ENCODE measurements at regions not wholly inside any gene's neighbourhood (a gene's known extent, or its start where the extent isn't known, plus 50 kb on each side); places are given as distances from the start of the nearest gene placed in this dataset.
A peak's percentile ranks its signal among the peaks of the same experiment; 100 is the strongest.

DNA sequence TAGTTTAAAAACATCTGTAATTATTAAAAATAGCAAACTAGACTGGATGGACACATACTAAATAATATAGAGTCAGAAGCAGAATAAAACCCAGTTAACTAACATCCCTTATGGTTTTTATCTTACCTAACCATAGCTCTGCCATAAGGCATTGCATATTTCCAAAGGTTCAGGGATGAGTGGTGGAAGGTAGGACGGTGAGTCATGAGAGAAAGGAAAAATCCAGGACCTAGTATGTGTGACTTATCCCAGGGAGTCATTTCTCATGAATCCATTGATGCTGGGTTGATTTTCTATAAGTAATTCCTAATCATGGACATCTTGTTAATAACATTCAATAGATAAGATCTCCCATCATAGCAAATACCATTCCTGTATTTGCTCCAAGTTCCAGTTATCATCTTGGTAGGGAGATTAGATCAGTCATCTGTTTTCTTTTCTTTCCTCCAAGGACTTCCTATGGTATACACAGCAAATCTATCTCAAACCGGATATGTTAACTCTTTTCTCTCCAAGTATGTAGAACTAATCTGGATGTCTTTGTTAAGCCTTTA, 490.7 kb upstream of the B3GALT2 start:
- peak; percentile 22 for DNase-seq (ENCODE audit: low read depth)

DNA sequence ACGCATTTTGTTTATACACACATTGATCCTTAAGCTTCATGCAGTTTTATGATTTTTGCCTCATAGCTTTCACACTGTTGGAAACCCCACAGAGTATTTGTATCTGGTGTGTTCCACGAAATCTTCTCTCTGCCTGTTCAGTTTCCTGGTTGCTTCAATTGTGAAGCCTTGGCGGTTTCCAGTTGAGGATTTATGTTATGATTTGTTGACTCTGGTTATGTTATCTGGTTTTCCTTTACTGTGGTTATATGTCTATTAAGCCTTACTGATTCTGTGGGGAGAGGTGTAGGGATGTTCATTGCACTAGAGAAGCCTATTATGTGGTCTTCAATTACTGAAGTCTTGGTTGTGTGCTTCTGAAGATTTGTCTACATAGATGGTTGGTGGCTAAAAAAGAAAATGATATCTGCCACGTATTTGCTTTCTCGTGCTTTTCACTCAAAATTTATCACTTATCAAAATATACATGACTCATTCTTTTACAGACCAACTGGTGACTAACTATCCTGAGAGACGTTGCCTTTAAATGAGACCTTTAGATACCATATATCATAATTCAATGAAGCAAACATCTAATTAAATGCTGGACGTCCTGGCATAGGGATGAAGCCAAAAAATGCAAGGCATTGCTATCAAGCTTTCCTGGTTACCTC, 488.0 kb upstream of the B3GALT2 start:
- peak; percentile 78 for DNase-seq (ENCODE audit: low read depth)

DNA sequence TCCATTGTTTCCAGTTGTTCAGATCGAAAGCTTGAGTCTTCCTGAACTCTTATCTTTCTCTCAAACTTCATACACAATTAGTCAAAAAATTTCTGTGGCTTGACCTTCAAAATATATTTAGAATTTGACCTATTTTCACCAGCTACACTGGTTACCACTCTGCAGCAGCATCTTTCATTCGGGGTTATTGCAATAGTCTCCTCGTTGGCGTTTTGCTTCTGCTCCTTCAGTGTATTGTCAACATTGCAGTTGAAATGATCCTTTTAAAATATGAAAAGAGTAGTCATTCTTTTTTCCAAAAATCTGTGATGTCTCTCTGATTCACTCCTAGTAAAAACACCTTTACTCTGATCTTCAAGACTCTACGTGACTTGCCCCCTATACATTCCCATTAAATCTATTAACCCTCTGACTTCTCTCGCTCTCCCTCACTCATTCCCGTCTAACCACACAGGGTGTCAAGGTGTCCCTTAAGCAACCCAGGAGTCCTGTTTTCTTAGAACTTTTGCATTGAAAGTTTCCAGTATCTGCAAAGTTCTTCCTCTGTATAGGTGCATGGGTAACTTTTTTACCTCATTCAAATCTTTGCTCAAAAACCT, 480.2 kb upstream of the B3GALT2 start:
- no peak for DNase-seq (ENCODE audit: low read depth)

DNA sequence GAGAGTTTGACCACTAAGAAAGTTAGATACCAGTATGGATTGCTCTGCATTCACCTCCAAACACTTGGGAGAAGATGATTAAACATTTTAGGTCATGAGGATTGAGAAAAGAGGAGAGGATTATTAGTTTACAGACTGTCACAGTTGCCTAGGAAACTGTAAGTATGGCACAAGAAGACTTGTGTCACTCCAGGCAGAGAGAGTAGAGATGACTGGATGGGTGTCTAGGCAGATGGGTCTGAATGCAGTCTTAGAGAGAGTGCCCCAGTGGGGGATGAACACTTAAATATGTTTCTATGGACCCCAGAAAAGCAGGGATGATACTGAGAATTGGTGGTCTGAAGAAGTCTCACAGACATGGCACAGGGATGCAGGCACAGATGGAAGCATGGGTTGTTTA, 477.6 kb upstream of the B3GALT2 start:
- no peak for DNase-seq (ENCODE audit: low read depth)

DNA sequence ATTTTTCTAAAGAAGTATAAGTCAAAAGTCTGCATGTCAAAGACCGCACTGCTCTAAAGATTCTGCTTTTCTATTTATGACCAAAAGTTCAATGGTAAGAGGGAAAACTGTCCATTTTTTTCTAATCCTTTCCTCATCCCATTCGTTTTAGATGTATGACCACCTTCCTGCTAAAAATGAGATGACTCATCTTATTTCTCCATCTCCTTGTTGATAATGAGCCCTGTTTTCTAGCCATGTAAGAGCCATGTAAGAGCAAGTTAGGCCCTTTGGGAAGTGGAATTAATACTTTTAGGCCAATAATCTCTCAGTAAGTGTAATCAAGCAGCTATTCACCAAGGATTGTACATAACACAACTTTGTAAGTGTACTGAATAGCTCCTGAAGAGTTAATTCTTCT, 475.6 kb upstream of the B3GALT2 start:
- peak; percentile 62 for DNase-seq (ENCODE audit: low read depth)

DNA sequence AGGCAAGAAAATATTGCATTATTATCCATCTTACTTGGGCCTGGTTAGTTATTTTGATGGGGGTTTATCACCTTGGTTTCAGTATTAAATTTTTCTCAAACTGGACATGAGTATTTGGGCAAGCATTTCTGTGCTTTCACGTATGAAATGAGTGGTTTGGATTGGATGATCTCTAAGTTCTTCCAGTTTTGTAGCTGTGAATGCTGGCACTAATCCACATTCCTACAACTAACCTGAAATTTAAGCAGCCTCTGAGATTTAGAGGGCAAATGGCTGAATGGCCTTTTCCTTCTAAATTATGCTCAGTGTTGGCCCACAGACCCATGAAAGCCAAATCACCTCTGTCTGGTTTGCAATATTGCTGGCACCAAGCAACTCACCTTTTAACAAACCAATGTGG, 475.0 kb upstream of the B3GALT2 start:
- DNase-seq (ENCODE audit: low read depth): no peak

DNA sequence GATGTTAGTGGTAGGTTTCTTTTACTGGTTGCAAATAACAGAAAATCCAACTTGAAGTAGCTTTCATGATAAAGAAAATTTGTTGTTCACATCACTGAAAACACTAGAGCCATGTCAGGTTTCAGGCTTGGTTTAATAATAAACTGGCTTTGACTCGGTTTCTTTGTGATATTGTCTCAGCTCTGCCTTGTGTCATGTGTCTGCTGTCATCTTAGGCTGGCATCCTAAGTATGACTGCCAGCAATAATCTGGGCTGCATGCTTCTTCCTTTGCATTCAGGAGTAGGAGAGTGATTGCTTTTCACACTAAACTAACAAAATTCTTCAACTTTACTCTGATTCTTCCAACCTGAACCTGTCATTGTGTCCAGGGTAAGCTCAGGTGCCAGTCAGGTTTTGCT, 474.0 kb upstream of the B3GALT2 start:
- DNase-seq (ENCODE audit: low read depth): no peak

DNA sequence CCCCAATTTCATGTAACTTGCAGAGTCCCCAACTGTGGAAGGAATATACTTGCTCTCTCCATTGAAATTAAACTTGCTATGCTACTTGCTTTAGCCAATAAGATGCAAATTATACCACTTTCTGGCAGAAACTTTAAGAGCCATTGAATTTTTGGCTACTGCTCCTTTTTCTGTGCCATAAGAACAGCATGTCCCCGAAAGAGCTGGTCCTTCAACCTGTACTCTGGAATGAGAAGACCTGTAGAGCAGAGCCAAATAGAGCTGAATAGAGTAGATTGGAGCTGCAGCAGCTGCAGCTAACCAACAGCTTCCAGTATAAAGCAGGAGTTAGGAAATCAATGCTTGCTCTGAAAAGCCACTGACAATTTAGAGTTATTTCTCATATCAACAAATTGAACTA, 472.3 kb upstream of the B3GALT2 start:
- DNase-seq (ENCODE audit: low read depth): no peak

DNA sequence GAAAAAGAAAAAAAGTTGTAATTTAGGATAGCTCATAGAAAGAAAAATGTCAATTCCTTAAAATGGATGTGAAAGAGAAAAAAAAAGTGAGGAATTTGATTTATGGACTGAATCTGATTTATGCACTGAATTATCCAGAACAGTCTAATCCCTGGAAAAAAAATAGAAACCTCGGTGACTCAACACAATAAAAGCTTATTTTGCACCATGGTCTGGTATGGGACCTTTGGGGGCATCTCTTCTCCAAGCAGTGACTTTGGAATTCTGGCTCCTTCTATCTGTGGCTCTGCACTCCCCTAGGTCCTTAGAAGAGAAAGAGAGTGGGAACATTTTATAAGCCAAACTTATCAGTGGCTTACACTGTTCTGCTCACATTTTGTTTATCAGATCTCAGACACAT, 471.7 kb upstream of the B3GALT2 start:
- peak; percentile 27 for DNase-seq (ENCODE audit: low read depth)

DNA sequence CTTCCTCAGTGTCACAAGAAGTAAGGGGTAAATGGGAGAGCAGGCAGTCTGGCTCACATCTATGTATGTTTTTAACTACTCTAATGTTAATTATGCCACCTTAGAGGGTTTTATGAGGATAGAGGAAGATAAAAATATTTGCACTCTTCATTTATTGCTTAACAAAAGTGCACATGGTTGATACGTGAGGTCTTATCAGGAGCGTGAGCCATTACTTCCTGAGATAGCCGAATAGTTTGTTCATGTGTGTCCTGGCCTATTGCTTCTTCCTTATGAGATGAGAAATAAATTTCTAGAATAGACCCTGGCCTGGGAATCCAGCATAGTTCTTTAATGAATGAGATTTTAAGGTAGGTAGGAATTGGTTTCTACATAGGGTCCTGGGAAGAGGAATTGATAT, 471.1 kb upstream of the B3GALT2 start:
- peak; percentile 53 for DNase-seq (ENCODE audit: low read depth)

DNA sequence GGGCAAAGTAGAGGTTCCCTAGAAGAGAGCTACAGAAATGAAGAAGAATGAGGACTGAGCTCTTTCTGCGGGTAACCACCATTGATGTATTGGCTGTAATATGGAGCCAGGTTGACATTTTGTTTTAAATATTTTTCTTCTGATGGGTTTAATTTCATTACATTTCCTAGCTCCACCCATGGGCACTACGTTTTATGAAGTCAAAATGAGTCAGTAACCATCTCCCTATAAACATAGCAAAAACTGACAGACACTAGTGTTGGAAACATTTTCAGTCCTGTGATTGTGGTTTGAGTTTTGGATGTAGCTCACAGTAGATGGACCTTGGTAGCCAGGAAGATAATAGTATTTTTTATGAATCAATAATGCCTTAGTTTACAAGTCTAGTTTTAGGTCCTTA, 470.4 kb upstream of the B3GALT2 start:
- DNase-seq (ENCODE audit: low read depth): no peak

DNA sequence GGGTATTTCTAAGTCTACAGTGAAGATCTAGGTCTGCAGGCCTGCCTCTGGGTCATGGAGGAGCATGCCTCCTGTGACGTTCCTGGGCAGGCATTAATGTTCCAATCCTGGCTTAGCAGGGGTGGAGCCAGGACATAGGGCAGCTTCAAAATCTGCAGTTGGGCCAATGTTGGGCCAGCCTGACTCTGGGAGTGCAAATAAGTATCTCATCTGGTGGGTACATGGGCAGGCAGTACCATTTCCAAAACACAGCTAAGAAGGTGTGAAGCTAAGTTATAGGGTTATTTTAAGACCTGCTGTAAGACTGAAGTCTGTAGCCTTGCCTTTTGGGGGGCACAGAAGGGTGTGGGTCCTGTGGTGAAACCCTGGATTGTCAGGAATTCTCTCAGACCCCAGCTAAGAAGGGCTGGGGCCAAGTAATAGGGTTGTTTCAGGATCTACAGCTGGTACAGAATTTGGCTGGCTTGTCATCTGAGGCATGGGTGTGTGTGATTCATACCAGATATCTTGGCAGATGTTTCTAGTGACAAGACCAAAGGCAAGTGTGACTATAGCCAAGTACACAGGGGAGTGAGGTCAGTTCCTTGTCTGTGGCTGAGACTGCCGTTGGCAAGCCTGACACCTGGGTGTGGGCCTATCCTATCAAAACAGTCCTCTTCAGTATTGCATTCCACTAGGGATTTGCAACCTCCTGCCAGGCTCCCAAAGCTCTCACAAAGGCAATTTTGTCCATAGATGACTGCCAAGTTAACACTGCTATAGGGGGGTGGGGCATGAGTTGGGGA, 468.7 kb upstream of the B3GALT2 start:
- no peak for DNase-seq (ENCODE audit: low read depth)

DNA sequence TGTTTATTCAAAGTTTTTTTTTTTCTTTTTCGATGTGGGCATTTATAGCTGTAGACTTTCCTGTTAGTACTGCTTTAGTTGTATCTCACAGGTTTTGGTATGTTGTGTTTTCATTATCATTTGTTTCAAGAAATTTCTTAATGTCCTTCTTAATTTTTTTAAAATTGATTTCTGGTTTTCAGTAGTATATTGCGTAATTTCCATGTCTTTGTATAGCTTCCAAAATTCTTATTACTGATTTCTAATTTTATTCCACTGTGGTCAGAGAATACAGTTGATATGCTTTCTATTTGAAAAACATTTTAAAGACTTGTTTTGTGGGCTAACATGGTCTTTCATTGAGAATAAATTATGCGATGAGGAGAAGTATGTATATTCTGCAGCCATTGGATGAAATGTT, 463.2 kb upstream of the B3GALT2 start:
- no peak for DNase-seq (ENCODE audit: low read depth)

DNA sequence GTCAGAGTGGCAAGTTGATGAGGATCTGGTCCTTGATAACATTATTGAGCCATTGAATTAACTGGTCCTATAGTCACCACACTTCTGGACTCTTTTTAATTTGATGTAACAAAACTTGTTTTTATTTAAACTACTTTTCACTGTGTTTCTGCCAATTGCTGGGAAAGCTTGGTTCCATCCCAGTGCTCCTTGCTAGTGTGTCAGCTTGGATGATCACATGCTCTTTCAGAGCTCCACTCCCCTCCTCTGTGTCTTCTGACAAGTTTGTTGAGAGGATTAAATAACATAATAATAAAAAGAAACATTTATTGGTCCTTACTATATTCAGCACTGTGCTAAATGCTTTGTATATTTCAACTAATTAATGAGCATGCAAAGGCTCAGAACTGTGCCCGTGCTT, 448.5 kb upstream of the B3GALT2 start:
- no peak for DNase-seq (ENCODE audit: low read depth)

DNA sequence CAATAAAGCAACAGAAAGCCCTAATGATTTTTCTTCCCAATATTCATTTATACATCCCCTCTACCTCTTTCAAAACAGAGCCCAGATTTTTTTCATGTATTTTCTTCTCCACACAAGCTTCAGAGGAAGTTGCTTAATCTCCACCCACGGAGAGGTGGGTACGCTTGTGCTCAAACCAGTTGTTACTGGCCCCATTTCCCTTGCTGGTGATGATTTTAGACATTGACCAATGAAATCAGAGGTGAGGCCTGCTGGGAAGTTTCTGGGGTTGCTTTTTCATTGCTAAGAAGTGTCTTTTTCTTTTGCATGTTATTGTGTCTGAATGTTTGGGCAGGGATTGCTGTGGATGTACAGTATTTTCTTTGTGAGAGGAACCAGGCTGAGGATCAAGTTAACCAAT, 448.1 kb upstream of the B3GALT2 start:
- peak; percentile 42 for DNase-seq (ENCODE audit: low read depth)

DNA sequence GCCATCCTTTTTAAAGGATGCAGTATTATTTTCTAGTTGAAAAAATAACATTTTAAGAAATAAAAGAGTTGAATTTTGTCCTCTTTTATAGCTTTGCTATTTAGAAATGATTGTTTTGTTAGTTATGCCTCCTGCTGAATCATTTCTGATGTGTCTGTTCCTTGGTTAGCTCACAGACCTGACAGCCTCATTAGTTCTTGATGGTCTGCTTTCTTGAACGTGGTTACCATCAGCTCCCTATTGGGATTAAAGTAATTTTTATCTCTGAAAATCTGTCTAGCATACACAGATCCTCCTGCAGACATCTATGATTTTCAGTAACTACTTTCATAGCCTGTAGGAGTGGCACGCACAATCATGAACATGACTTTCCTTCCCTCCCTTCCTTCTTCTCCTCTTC, 447.6 kb upstream of the B3GALT2 start:
- peak; percentile 43 for DNase-seq (ENCODE audit: low read depth)

DNA sequence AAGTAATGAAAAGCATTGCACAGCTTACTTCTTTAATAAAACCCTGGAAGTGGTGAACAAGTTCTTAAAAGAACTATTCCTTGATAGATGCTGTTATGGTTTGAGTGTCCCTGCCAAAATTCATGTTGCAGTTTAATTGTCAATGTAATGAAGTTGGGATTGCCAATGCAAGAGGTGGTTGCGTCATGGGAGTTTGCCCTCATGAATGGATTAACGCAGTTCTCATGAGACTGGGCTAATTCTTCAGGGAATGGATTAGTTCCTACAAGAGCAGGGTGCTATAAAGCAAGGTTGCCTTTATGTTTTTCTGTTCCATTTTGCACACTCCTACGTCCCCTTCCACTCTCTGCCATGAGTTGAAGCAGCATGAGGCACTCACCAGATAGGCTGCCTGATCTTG, 446.7 kb upstream of the B3GALT2 start:
- DNase-seq (ENCODE audit: low read depth): no peak

DNA sequence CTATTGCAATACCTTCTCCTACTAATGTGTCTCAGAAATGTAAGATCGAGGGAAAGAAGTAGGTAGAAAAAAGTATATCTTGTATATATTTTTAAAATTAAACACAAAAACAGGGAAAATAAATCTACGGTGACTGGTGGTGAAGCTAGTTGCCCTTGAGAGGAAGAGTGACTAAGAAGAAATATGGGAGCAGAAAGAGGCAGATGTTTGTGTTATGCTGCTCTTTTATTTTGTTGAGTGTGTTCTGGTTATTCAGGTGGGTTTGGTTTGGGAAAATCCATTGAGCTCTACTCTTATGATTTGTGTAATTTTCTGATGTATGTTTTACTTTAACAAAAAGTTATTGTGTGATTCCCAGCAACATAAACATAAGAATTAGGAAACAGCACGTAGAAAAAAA, 444.9 kb upstream of the B3GALT2 start:
- DNase-seq (ENCODE audit: low read depth): peak; percentile 54

DNA sequence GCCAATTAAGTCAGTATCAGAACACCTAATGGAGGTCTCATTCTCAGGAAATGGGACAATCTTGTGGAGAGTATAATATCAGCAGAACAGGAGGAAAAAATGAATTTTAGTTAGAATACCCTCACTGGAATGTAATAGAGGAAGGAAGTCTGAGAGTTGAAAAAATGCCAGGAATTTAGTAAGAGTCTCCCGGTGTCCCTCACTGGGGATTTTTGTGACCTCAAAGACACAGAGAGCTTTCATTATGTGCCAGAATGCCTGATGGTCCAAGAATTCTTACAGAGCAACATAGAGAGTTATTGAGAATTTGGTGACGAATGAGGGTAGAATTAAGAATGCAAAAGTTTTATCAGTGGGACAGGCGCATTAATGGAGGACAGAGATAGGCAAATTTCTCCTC, 443.5 kb upstream of the B3GALT2 start:
- no peak for DNase-seq (ENCODE audit: low read depth)

DNA sequence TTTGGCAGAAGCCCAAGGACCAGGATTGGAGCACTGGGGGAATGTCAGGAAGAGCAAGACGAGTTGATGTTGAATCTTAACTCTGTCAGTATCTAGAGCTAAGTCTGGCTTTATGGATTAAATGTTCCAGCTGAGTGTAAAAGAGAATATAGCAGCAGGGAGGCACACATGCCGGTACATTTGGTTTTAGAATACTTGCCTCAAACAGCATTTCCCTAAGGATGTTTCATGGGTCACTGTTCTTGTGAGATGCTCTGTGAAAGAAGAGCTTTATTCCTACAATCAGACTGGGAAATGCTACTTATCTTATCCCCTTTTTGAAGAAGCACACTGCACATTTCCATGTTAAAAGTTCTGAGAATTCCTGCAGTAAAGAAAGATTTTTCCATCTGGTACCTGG, 440.3 kb upstream of the B3GALT2 start:
- DNase-seq (ENCODE audit: low read depth): no peak

DNA sequence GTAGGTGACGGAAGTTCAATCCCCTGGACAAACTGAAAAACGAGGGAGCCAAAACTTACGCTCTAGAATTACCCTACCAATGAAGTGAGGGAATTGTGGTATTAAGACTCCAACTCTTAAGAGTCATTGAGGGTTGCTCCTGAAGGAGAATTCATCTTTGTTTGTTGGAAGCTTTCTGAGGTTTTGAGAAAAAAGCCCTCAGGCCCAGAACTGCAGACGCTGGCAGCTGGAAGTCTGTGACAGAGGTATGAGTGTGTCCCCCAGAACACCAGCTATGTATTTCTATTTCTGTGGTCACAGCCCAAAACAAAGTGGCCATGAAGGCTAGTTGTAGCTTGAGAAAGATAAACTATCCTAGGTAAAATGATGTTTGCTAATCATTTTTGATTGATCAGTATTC, 438.8 kb upstream of the B3GALT2 start:
- DNase-seq (ENCODE audit: low read depth): no peak

DNA sequence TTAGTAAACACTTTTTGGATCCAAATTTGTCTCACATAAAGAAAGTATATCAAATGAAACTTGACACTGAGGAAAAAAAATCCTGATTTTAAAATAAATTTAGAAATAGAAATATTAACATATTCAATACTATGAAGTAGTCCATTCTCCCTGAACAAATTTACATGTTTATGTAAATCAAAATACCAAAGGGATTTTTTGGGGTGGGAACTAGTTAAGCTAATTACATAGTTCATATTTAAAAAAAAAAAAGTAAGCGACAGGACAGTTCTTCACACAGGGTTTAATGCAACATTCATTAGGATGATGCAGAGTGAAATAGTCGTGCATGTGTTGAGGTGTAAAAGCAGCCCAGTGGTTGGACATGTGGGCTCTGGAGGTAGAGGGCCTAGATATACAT, 433.5 kb upstream of the B3GALT2 start:
- DNase-seq (ENCODE audit: low read depth): no peak

DNA sequence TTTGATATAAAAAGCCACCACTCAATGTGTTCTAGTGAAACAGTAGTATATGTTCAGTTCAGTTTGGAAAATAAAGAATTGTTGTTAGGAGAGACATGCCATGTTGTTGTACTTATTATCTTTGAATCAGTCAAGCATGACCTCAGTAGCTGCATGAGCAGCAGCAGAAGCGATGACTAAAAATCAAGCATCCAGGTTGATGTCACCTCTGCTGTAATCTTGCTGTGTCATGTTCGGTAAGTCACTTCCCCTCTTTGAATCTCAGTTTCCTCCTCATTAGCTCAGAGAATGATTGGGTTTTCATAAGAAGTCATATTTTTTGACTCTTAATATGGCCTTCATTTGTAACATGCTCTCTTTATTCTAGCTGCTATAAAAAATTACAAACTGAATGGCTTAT, 428.4 kb upstream of the B3GALT2 start:
- peak; percentile 59 for DNase-seq (ENCODE audit: low read depth)
